Caco-2 (cell line): ENCODE measurements at regions not wholly inside any gene's neighbourhood (a gene's known extent, or its start where the extent isn't known, plus 50 kb on each side); places are given as distances from the start of the nearest gene placed in this dataset.

ENCODE experiments used
- BruUV-seq: library from RNA; stranded (reverse); fragments of 400-500 nt; replicated peaks from 2 replicates; lab custom pipeline; 2021; lab: Mats Ljungman, UMichigan
- CTCF ChIA-PET: fragments of 300-600 bp; sonication (Branson Sonifier 250); formaldehyde crosslinking; loops from one replicate; lab custom pipeline; 2022; ENCODE audit warnings: antibody characterized with exemption; lab: Charles Lee
- POLR2A ChIA-PET: fragments of 300-600 bp; sonication (Branson Sonifier 250); formaldehyde crosslinking; loops from one replicate; lab custom pipeline; 2022; ENCODE audit warnings: antibody characterized with exemption; lab: Charles Lee
- DNase-seq, 2 experiments: peaks; one replicate each; pipeline versions ENCODE4 v3.0.0 to v3.0.0-alpha.2; 2020 to 2022
- H3K27me3 ChIP-seq: replicated peaks from 2 replicates; pipeline ENCODE4 v1.6.0; 2011; ENCODE audit warnings: low read length; ENCODE audit not compliant: control insufficient read depth, insufficient read depth
- H3K36me3 ChIP-seq: 2 replicates; pipeline ENCODE4 v1.5.1; 2011; ENCODE audit warnings: low read length; ENCODE audit not compliant: control insufficient read depth, insufficient read depth
- H3K4me1 ChIP-seq: fragments of 250-450 bp; sonication (Bioruptor Pico); 2 replicates; pipeline ENCODE4 v1.5.1; 2020; ENCODE audit warnings: mild to moderate bottlenecking
- H3K4me3 ChIP-seq: 2 replicates; pipeline ENCODE4 v1.5.1; 2011; ENCODE audit warnings: low read depth, mild to moderate bottlenecking, control low read depth, low read length
- H3K9me3 ChIP-seq: fragments of 250-450 bp; sonication (Bioruptor Pico); 2 replicates; pipeline ENCODE4 v1.5.1; 2020; ENCODE audit warnings: mild to moderate bottlenecking, moderate library complexity
- H3K27ac Mint-ChIP-seq: one replicate; pipeline ENCODE4 v1.8.0; 2022; ENCODE audit warnings: mixed read lengths; ENCODE audit not compliant: unreplicated experiment
- H3K27me3 Mint-ChIP-seq: one replicate; pipeline ENCODE4 v1.8.0; 2022; ENCODE audit warnings: mixed read lengths; ENCODE audit not compliant: insufficient read depth, unreplicated experiment
- H3K36me3 Mint-ChIP-seq: one replicate; pipeline ENCODE4 v1.8.0; 2022; ENCODE audit warnings: mild to moderate bottlenecking, mixed read lengths; ENCODE audit not compliant: insufficient read depth, unreplicated experiment
- H3K4me1 Mint-ChIP-seq: one replicate; pipeline ENCODE4 v1.8.0; 2022; ENCODE audit warnings: low read depth, mixed read lengths; ENCODE audit not compliant: unreplicated experiment
- H3K4me3 Mint-ChIP-seq: one replicate; pipeline ENCODE4 v1.8.0; 2022; ENCODE audit warnings: mild to moderate bottlenecking, moderate library complexity, mixed read lengths; ENCODE audit not compliant: unreplicated experiment
- H3K9me3 Mint-ChIP-seq: one replicate; pipeline ENCODE4 v1.8.0; 2022; ENCODE audit warnings: mixed read lengths; ENCODE audit not compliant: unreplicated experiment
- intact Hi-C: fragments of 100-400 bp; cut with micrococcal nuclease; formaldehyde crosslinking; loops from one replicate; pipeline ENCODE4 v1.10.0; 2022; ENCODE audit not compliant: unreplicated experiment
- TF ChIP-seq, protein P1 (sequence below), 2 experiments: fragments of 200-600 bp in 1 of 2; IDR thresholded peaks; 1 replicate in 1 of 2; 2 replicates in 1 of 2; pipeline versions ENCODE4 v1.5.1 to v1.8.0; 2011 to 2022; ENCODE audit warnings: antibody characterized with exemption in 1 of 2, control low read depth in 1 of 2, inconsistent platforms in 1 of 2, low read depth in 1 of 2, low read length in 1 of 2, mild to moderate bottlenecking in 1 of 2, moderate library complexity in 1 of 2; ENCODE audit not compliant: insufficient read depth in 1 of 2, severe bottlenecking in 1 of 2, unreplicated experiment in 1 of 2

GRCh38 chr12:66740732-66741131 is 61.9 kb upstream of the GRIP1 start:
- Histone ChIP-seq H3K4me3 (no peak overlapping the region), H3K4me1 (no peaks in the 10 kb centered on the region), H3K36me3 (no peaks in the 10 kb centered on the region), H3K27me3 (no peaks in the 10 kb centered on the region), H3K9me3 (no peaks in the 10 kb centered on the region)
- Mint-ChIP-seq H3K27ac (no peak overlapping the region), H3K4me3 (no peak overlapping the region), H3K9me3 (no peaks in the 10 kb centered on the region), H3K27me3 (peaks cover 6% of the 10 kb centered on the region), H3K36me3 (no peaks in the 10 kb centered on the region), H3K4me1 (no peaks in the 10 kb centered on the region)
- ChIA-PET CTCF (no interaction called here), POLR2A (no interaction called here)
- intact Hi-C loops = no loop called here
- TF ChIP-seq, protein P1, sequence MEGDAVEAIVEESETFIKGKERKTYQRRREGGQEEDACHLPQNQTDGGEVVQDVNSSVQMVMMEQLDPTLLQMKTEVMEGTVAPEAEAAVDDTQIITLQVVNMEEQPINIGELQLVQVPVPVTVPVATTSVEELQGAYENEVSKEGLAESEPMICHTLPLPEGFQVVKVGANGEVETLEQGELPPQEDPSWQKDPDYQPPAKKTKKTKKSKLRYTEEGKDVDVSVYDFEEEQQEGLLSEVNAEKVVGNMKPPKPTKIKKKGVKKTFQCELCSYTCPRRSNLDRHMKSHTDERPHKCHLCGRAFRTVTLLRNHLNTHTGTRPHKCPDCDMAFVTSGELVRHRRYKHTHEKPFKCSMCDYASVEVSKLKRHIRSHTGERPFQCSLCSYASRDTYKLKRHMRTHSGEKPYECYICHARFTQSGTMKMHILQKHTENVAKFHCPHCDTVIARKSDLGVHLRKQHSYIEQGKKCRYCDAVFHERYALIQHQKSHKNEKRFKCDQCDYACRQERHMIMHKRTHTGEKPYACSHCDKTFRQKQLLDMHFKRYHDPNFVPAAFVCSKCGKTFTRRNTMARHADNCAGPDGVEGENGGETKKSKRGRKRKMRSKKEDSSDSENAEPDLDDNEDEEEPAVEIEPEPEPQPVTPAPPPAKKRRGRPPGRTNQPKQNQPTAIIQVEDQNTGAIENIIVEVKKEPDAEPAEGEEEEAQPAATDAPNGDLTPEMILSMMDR (IDR thresholded peaks at IDR 0.05; ENCODE audit: insufficient read depth in 1 of 2, low read depth in 1 of 2, low read length in 1 of 2, severe bottlenecking in 1 of 2, unreplicated experiment in 1 of 2) = no peak
- no peak for DNase-seq
- no TSS peak for BruUV-seq

DNA sequence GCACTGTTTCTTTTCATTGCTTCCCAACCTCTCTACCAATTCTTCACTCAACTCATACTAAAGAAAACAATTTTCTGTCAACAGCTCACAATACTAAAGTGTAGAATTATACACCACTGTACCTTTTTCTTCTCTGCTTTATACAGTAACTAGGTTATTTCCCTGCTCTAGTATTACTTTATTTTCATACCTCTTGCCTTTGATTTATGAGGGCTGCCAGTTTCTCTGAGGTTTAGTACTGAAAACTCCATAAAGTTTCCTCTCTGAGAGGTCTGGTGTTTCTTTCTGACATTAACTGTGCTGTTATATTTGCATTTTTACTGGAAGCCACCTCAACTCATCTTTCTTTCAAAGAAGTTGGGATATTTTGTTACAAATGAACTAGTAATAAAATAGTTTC is 63.0 kb upstream of the GRIP1 start:
- H3K4me3 Mint-ChIP-seq = no peak overlapping the region
- Histone ChIP-seq H3K9me3 (no peaks in the 10 kb centered on the region), H3K27me3 (no peaks in the 10 kb centered on the region), H3K36me3 (no peaks in the 10 kb centered on the region), H3K4me1 (no peaks in the 10 kb centered on the region), H3K4me3 (no peak overlapping the region)
- DNase-seq = no peak
- H3K36me3 Mint-ChIP-seq = no peaks in the 10 kb centered on the region
- intact Hi-C loops = no loop called here
- H3K27ac Mint-ChIP-seq = no peak overlapping the region
- H3K9me3 Mint-ChIP-seq = no peaks in the 10 kb centered on the region
- ChIA-PET POLR2A (no interaction called here), CTCF (no interaction called here)
- BruUV-seq = no TSS peak
- H3K27me3 Mint-ChIP-seq = peaks cover 6% of the 10 kb centered on the region
- no peaks in the 10 kb centered on the region for H3K4me1 Mint-ChIP-seq
- TF ChIP-seq, protein P1 (IDR thresholded peaks at IDR 0.05; ENCODE audit: insufficient read depth in 1 of 2, low read depth in 1 of 2, low read length in 1 of 2, severe bottlenecking in 1 of 2, unreplicated experiment in 1 of 2) = no peak

GRCh38 chr12:66742508-66743367 is 63.9 kb upstream of the GRIP1 start:
- H3K27me3 Mint-ChIP-seq = peaks cover 5% of the 10 kb centered on the region
- TF ChIP-seq, protein P1 (IDR thresholded peaks at IDR 0.05; ENCODE audit: insufficient read depth in 1 of 2, low read depth in 1 of 2, low read length in 1 of 2, severe bottlenecking in 1 of 2, unreplicated experiment in 1 of 2) = no peak
- ChIA-PET CTCF (no interaction called here), POLR2A (no interaction called here)
- Histone ChIP-seq H3K9me3 (no peaks in the 10 kb centered on the region), H3K4me1 (no peaks in the 10 kb centered on the region), H3K4me3 (no peak overlapping the region), H3K36me3 (no peaks in the 10 kb centered on the region), H3K27me3 (no peaks in the 10 kb centered on the region)
- intact Hi-C loops = no loop called here
- no peak overlapping the region for H3K4me3 Mint-ChIP-seq
- BruUV-seq = no TSS peak
- no peak for DNase-seq
- no peaks in the 10 kb centered on the region for H3K9me3 Mint-ChIP-seq
- H3K4me1 Mint-ChIP-seq = no peaks in the 10 kb centered on the region
- H3K36me3 Mint-ChIP-seq = no peaks in the 10 kb centered on the region
- no peak overlapping the region for H3K27ac Mint-ChIP-seq
